GM12873 (cell line): ENCODE measurements at regions not wholly inside any gene's neighbourhood (a gene's known extent, or its start where the extent isn't known, plus 50 kb on each side); places are given as distances from the start of the nearest gene placed in this dataset.

Source experiments
- TF ChIP-seq, protein P1 (sequence below): IDR thresholded peaks from 2 replicates; pipeline ENCODE4 v1.5.1; 2012; ENCODE audit warnings: low read depth, mild to moderate bottlenecking, moderate library complexity, low read length, control low read depth; ENCODE audit not compliant: insufficient read depth; ENCODE audit errors: missing control alignments

DNA sequence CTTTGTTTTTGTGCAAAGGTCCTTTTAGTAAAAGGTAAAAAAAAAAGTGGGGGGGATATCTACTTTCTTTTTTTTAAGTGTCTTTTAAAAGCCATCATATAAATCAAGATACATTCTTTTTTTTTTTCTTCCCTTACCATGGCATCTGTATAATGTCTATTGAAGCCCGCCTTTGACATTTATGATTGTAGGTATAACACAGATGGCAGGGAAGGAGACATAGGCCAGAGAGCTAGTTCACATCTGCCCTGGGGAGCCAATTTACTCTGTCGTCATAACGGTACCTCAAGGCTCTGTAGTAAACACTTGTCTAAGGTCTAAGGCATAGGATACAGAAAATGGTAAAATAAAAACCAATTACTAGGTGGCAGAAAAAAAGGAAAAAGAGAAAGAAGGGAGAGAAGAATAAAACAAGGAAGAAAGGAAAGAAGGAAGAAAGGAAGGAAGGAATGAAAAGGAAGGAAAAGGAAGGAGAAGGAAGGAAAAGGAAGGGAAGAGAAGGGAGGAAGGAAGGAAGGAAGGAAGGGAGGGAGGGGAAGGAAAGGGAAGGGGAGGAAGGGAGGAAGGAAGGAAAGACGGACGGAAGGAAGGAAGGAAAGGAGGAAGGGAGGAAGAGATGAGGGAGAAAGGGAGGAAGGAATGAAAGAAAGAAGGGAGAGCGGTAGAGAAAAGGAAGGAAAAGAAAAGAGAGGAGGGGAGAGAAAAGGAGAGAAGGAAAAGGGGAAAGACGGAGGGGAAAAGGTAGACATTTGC is 343.5 kb downstream of the RBM43 start:
- TF ChIP-seq, protein P1, sequence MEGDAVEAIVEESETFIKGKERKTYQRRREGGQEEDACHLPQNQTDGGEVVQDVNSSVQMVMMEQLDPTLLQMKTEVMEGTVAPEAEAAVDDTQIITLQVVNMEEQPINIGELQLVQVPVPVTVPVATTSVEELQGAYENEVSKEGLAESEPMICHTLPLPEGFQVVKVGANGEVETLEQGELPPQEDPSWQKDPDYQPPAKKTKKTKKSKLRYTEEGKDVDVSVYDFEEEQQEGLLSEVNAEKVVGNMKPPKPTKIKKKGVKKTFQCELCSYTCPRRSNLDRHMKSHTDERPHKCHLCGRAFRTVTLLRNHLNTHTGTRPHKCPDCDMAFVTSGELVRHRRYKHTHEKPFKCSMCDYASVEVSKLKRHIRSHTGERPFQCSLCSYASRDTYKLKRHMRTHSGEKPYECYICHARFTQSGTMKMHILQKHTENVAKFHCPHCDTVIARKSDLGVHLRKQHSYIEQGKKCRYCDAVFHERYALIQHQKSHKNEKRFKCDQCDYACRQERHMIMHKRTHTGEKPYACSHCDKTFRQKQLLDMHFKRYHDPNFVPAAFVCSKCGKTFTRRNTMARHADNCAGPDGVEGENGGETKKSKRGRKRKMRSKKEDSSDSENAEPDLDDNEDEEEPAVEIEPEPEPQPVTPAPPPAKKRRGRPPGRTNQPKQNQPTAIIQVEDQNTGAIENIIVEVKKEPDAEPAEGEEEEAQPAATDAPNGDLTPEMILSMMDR: no peak

DNA sequence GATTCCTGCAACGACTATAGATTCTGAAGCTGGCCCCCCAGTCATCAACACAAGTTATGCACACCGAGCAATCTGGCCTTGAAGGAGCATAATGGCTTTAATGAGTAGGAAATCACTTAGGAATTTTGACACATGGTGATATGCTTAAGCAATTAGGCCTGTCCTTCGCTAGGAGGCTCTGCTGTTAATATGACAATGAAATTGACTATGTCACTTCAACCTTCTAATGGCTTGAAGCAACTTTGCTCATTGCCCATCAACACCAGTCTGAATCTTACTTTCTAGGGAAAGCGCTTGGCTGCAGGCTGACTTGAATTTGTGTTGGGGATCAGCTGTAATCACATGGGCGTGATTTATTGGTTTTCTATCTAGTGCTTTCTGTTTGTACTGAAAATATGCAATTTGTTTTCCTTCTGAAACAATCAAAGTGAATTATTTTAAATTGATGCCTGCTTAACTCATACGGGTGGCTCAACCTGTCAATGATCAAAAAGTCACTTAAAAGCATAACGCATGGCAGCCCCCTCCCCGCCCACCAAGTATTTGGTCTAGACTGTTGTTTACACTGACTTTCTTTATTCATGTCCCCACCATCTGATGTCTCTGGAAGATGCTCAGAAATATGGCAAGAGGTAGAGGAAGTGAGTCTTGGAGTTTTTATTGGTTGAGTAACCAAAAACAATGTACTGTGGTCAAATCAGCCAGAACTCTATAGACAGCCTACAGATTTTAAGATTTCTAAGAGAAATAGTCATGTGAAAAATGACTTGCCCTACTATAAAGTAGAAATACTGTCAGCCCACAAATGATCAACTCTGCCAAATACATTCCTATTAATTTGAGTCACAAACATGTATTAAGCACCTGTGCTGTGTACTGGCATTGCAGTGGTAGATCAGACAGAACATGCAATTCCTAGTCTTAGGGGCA is 344.9 kb downstream of the RBM43 start:
- TF ChIP-seq, protein P1: no peak

DNA sequence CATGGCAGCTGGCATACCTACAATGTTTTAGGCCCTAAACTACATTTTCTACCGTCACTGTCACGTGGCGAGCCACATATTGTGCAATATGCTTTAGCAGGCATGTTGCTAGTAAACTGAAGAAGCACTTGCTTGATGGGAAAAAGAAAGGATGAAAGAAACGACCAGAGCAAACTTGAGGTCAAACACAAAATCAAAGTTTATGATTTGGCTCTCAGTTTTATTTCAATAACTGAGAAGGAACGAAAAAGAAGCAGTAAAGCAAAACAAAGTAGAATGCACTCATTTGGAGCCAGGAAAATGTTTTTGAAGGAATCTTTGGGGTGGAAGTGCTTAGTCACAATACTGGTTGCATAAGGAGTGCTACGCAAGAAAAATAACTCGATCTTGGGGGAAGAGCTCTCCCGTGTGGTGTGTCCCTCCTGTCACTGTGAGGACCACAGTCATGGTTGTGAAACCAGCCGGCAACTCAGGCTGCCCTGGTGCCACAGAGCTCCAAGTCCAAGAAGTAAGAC is 349.8 kb downstream of the RBM43 start:
- TF ChIP-seq, protein P1: no peak

DNA sequence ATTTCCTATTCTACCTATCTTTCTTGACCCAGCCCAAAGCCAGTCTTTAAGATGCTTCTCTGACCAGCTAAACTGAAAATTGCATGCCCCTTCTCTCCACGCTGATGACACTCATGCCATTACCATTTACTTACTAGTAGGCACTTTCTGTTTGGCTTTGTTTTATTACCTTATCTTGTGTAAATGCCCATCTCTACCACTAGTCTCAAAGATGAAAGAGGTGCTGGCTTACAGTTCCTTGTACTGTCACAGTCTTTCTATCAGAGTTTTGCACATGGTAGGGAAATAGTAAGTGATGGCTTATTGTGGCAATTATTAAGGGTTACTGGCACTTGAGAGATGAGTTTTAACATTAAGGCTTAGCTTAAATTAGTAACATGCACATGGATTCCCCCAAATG is 352.1 kb downstream of the RBM43 start:
- TF ChIP-seq, protein P1: peak; percentile 27

DNA sequence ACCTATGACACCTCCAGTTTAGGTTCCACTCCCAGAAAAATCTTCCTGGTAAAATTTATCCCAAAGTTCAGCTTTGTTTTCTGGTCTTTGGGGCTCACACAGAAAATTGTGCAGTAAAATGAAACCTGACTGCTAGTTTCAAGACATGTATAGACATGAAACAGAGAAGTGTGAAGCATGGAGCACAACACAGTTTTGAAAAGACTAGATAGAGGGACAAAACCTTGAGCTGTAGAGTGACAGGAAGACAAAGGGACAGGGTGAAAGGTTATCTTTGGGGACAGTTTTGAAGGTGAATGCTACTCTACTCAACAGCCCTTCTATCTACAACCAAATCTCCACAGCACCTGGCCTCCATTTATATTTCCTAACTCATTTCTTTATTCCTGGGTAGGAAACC is 352.6 kb downstream of the RBM43 start:
- TF ChIP-seq, protein P1: no peak

DNA sequence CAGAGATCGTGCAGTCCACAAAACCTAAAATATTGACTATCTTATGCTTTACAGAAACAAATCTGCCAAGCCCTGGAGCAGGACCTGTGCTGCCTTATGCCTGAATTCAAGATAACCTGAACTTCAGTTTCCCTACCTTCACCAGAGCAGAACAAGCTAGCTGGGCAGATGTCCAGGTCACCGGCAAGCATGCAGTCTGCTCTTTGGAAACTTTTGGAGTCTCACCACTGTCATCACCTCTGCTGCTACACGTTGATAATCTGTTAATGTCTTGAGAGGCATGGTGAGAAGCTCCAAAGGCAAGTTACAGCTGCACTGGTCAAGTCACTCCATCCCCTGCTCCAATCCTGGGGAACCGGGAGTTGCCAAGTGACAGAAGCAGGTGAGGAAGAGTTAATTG is 354.2 kb downstream of the RBM43 start:
- TF ChIP-seq, protein P1: no peak

DNA sequence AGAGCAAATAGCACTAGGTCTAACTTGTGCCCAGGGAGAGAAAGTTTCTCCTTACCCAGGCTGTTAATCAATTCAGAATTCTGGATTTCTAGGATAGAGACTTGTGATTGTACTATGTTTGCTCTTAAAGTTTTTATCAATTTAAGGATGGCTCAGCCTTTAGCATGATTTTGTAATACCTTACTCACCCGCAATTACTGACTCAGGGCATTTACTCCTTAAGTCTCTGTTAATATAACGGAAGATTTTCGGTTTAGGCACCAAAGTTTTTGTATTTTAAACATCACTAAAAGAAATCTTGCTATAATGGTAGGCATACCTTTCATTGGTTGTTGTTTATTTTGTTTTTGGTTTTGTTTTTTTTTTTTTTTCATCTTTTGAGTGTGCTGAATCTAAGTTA is 358.2 kb downstream of the RBM43 start:
- TF ChIP-seq, protein P1: no peak
